NK-92 treated with Interleukin-12 subunit alpha and Interleukin-12 subunit beta, amount 100 ng/mL, for 24 hours (cell line): ENCODE measurements at regions not wholly inside any gene's neighbourhood (a gene's known extent, or its start where the extent isn't known, plus 50 kb on each side); places are given as distances from the start of the nearest gene placed in this dataset.
"Not testable (repeated sequence)": the region's sequence is repeated elsewhere in the genome, so short reads cannot be mapped to it uniquely, and the experiment has no call there.

Source experiments
- DNase-seq: peaks from one replicate; lab custom pipeline; 2025; lab: John Stamatoyannopoulos, UW

- no peak for DNase-seq
These were observed 97.9 kb upstream of the GALNT15 start for GRCh38 chr3:16076564-16076963.

DNA sequence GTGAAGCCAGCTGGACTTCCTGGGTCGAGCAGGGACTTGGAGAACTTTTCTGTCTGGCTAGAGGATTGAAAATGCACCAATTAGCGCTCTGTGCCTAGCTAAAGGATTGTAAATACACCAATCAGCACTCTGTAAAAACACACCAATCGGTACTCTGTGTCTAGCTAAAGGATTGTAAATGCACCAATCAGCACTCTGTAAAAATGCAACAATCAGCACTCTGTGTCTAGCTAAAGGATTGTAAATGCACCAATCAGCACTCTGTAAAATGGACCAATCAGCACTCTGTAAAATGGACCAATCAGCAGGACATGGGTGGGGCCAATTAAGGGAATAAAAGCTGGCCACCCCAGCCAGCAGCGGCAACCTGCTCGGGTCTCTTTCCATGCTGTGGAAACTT lies 97.3 kb upstream of the GALNT15 start:
- not testable (repeated sequence) for DNase-seq

- not testable (repeated sequence) for DNase-seq
These were observed 96.8 kb upstream of the GALNT15 start for GRCh38 chr3:16077681-16078080.

GRCh38 chr3:16079519-16079918 lies 95.0 kb upstream of the GALNT15 start:
- no peak for DNase-seq

DNA sequence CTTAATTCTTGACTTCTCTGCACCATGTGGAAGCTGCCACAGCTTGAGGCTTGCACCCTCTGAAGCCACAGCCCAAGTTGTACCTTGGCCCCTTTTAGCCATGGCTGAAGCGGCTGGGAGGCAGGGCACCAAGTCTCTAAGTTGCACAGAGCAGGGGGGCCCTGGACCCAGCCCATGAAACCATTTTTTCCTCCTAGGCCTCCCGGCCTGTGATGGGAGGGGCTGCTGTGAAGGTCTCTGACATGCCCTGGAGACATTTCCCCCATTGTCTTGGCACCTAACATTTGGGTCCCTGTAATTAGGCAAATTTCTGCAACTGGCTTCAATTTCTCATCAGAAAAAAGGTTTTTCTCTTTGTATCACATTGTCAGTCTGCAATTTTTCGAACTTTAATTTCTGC lies 92.8 kb upstream of the GALNT15 start:
- DNase-seq = no peak

DNA sequence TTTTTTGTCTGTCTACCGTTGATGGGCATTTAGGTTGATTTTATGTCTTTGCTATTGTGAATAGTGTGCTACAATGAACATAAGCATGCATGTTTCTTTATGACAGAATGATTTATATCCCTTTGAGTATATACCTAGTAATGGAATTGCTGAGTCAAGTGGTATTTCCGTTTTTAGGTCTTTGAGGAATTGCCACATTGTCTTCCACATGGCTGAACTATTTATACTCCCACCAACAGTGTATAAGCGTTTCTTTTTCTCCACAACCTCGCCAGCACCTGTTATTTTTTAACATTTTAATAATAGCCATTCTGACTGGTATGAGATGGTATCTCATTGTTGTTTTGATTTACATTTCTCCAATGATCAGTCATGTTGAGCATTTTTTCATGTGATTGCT lies 89.6 kb upstream of the GALNT15 start:
- no peak for DNase-seq

- DNase-seq = no peak
These were observed 89.1 kb upstream of the GALNT15 start for GRCh38 chr3:16085410-16085809.

DNA sequence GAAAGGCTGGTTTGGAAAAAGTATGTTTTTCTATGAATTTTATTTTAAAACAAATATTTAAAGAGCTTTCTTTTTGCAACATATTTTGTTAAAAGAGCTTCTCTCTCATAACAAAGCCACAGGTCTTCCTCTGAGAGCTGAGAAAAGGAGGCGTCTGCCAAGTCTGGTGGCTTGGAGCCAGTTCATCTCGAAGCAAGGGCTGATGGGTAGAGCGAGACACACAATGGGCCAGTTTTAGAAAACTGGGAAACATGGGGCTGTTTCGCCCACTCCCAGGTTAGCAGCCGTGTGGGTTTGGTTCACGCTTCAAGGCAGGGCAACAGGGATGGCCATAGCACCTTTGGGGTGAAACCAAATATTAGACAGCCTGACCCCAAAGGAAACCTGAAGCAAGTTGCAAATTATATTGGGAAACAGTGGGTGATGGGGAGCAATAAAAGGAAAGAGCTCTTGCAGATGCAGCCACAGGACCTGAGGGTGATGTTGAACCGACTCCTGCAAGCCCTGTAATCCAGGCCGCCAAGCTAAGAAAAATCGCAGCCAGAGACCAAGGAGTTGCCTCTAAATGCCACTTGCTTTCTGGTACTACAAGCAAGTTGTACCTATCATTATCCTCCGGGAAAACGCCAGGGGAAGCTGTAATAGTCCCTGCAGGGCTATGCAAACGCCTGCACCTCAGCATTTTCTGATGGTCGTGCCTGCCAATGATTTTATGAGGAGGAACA lies 88.4 kb upstream of the GALNT15 start:
- DNase-seq = no peak

GRCh38 chr3:16086690-16087089 lies 87.8 kb upstream of the GALNT15 start:
- DNase-seq = no peak

GRCh38 chr3:16088496-16088895 lies 86.0 kb upstream of the GALNT15 start:
- no peak for DNase-seq

DNA sequence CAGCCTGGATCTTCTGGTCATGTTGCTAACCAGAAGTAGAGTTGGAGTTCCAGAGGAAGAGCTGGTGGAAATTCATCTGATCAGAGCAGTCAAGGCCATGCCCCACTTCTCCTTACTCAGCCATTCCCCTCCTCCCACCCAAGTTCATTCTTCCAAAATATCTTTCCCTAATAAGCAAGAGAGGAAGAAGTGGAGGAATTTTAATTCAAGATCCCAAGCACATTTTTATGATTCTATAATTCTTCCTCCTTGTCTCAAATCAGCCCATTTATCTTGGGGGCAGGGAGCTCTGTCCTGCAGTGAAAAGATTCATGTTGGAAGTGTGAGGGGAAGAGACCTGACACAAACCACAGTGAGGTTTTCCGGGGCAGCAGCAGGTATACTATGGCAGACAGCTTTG lies 85.0 kb upstream of the GALNT15 start:
- DNase-seq = no peak

DNA sequence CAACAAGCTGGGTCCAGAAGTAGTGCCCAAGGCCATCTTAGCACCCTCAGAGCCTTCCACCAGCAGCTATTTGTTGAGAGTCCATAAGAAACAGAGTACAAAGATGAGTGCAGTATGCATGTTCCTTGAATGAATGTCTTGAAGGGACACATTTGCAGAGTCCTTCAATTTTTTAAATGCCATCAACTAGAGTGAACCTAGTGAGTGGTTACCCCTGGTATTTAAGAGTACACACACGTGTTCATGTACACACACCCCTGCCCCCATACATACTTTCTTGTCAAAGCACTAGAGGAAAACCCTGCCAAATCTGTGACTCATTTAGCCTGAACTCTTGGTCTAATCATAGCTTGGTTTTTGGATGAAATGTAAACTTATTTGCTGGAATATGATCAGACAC lies 84.5 kb upstream of the GALNT15 start:
- no peak for DNase-seq

DNA sequence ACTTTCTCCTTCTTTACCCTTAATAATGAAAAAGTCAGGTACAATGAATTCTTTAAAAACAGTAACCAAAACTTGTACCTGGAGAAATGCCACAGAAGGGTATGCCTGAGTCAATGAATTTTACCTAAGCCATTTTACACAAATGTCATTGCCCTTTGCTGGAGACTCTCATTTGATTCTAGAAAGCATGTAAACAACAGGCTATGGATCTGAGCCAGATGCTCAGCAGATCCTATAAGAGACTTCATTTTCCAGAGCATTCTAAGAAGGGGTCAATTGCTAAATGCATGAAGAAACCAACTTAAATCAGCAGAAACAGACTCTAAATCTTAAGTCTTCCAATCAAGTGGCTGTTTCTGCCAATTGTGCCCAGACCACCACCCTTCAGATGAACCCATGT lies 83.8 kb upstream of the GALNT15 start:
- DNase-seq = no peak

GRCh38 chr3:16092923-16093322 lies 81.6 kb upstream of the GALNT15 start:
- DNase-seq = no peak

- no peak for DNase-seq
These were observed 72.9 kb upstream of the GALNT15 start for GRCh38 chr3:16101295-16102186.

DNA sequence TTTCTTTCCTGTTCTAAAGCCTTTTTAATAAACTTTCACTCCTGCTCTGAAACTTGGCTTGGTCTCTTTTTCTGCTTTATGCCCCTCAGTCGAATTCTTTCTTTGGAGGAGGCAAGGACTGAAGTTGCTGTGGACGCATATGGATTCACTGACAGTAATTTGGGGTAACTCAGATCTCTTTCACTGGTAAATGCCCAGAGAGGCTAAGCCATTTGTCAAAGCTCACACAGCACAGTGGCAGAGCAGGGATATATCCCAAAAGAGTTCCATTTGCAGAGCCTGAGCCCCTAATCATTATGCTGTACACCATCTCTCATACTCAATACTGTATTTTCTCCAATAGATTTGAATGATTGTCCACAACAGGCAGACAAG lies 72.3 kb upstream of the GALNT15 start:
- no peak for DNase-seq

GRCh38 chr3:16102905-16103364 lies 71.5 kb upstream of the GALNT15 start:
- DNase-seq = no peak

DNA sequence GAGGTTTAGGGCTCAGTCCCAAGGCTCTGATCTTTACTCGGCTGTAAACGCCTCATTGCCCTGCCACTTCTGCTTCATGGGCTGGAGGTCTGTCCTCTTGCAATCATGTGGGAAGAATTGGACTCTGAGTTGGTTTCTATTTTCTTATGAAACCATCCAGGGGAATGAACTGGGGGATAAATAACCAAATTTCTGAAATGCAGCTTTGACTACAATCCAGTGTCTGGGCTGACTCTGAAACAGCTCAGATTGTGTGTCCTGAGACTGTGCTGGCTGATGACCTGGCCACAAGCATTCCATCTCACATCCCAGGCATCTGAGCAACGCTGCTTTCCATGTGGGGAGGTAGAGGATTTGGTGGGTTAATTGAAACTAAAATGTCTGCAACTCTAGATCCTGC lies 71.0 kb upstream of the GALNT15 start:
- DNase-seq = no peak

GRCh38 chr3:16104156-16104555 lies 70.3 kb upstream of the GALNT15 start:
- no peak for DNase-seq

GRCh38 chr3:16106050-16106449 lies 68.4 kb upstream of the GALNT15 start:
- no peak for DNase-seq

DNA sequence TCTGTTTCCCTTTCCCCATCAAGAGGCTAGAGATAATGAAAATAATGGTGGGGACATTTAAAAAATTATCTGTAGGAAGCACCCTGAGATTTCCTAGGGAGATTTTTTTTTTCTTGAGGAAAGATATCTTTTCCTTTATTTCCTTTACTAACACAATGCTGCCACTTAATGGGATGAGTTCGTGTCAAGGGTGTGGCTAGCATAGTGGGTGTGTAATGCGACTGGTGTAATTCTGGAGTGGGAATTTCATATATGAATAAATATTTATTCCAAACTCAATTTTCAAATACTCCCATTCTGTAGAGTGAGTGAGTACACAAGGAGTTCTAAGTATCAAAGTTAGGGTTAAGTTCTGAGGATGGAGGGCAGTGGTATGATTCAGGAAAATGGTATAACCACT lies 66.1 kb upstream of the GALNT15 start:
- DNase-seq = no peak

DNA sequence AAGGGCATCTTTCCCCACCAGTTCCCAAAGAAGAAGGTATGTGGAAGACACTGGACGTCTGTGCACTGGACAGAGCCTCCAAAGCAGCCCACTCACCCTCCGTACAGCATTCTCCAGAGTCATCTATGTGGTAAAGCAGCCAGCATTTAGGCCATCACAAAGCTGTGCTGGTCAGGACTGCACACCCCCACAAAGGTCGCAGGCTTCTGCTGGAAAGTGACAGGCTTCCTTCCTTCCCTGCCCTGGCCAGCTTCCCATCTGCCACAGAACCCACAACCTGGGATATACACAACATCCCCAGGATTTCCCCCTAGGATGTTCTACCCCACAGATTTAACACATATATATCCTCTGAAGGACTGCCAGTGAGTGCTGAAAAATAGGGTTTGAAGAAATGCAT lies 64.6 kb upstream of the GALNT15 start:
- DNase-seq = no peak

DNA sequence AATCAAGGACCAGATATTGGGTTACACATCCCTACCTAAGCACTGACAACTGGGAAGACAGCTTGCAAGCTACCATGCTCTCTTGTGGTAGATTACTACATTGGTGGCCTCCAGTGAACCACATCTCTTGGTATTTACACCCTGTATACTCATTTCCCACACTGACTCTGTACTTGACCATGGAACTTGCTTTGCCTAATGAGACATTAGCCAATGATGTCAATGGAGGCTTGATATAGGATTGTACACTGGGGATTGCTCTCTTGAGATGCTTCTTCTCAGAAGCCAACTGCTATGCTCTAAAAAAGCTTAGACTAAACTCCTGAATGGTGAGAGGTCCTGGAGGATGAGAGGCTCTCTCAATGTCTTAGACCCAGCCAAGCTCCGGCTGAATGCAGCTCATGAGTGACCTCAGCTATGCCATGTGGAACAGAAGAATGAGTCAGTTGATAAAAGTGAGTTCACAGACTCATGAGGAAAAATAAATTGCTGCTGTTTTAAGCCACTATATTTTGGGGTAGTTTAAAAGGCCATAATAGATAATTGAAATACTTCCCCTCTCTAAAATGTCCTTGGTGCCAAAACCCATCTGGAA lies 61.5 kb upstream of the GALNT15 start:
- DNase-seq = no peak
